ENCODE measurements at regions not wholly inside any gene's neighbourhood (a gene's known extent, or its start where the extent isn't known, plus 50 kb on each side); places are given as distances from the start of the nearest gene placed in this dataset.

DNA sequence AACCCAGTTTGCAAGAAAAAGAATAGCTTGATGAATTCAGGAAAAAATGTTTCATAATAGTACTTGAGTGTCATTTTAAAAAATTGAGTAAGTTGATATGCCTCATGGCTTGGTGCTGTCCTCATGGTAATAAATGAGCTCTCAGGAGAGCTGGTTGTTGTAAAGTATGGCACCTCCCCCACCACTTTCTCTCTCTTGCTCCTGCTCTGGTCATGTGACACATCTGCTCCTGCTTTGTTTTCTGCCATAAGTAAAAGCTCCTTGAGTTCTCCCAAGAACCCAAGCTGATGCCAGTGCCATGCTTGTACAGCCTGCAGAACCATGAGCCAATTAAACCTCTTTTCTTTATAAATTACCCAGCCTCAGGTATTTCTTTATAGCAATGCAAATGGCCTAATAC lies 108.8 kb upstream of the CRBN start:
- TF ChIP-seq, protein P1, sequence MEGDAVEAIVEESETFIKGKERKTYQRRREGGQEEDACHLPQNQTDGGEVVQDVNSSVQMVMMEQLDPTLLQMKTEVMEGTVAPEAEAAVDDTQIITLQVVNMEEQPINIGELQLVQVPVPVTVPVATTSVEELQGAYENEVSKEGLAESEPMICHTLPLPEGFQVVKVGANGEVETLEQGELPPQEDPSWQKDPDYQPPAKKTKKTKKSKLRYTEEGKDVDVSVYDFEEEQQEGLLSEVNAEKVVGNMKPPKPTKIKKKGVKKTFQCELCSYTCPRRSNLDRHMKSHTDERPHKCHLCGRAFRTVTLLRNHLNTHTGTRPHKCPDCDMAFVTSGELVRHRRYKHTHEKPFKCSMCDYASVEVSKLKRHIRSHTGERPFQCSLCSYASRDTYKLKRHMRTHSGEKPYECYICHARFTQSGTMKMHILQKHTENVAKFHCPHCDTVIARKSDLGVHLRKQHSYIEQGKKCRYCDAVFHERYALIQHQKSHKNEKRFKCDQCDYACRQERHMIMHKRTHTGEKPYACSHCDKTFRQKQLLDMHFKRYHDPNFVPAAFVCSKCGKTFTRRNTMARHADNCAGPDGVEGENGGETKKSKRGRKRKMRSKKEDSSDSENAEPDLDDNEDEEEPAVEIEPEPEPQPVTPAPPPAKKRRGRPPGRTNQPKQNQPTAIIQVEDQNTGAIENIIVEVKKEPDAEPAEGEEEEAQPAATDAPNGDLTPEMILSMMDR (IDR thresholded peaks at IDR 0.05 in 8 of 11, conservative IDR thresholded peaks at IDR 0.05 in 3 of 11) = no peak
- TF ChIP-seq POLR2AphosphoS5 (IDR thresholded peaks at IDR 0.05) = no peak
